GM19025 (cell line): ENCODE measurements at regions not wholly inside any gene's neighbourhood (a gene's known extent, or its start where the extent isn't known, plus 50 kb on each side); places are given as distances from the start of the nearest gene placed in this dataset.

Experiments
- ATAC-seq: cut with Tn5 transposase; IDR thresholded peaks from one replicate; pipeline ENCODE4 v1.9.1; 2021; ENCODE audit warnings: mild to moderate bottlenecking, low read depth, moderate library complexity; ENCODE audit not compliant: unreplicated experiment

- no peak for ATAC-seq
These were observed 238.6 kb upstream of the PREP start for GRCh38 chr6:105641504-105641903.

GRCh38 chr6:105639124-105639523, 236.2 kb upstream of the PREP start:
- no peak for ATAC-seq

- ATAC-seq = no peak
These were observed 230.9 kb upstream of the PREP start for GRCh38 chr6:105633814-105634213.

GRCh38 chr6:105628156-105628860, 225.4 kb upstream of the PREP start:
- no peak for ATAC-seq

- ATAC-seq = no peak
These were observed 223.6 kb upstream of the PREP start for GRCh38 chr6:105626295-105627158.

- no peak for ATAC-seq
These were observed 221.1 kb upstream of the PREP start for GRCh38 chr6:105624021-105624420.

- ATAC-seq = no peak
These were observed 219.3 kb upstream of the PREP start for GRCh38 chr6:105622226-105622625.

GRCh38 chr6:105621564-105622175, 218.8 kb upstream of the PREP start:
- no peak for ATAC-seq

- no peak for ATAC-seq
These were observed 218.0 kb upstream of the PREP start for GRCh38 chr6:105620878-105621277.

GRCh38 chr6:105619971-105620741, 217.3 kb upstream of the PREP start:
- ATAC-seq = no peak

GRCh38 chr6:105618247-105618646, 215.4 kb upstream of the PREP start:
- ATAC-seq = no peak

- ATAC-seq = no peak
These were observed 213.6 kb upstream of the PREP start for GRCh38 chr6:105616521-105616920.

- ATAC-seq = no peak
These were observed 208.7 kb upstream of the PREP start for GRCh38 chr6:105611606-105612005.

GRCh38 chr6:105609375-105609991, 206.6 kb upstream of the PREP start:
- no peak for ATAC-seq

GRCh38 chr6:105608711-105609374, 206.0 kb upstream of the PREP start:
- no peak for ATAC-seq

- ATAC-seq = no peak
These were observed 205.0 kb upstream of the PREP start for GRCh38 chr6:105607636-105608621.

- ATAC-seq = no peak
These were observed 204.1 kb upstream of the PREP start for GRCh38 chr6:105606831-105607463.

- no peak for ATAC-seq
These were observed 201.7 kb upstream of the PREP start for GRCh38 chr6:105604587-105604884.
